GM21528 (cell line): ENCODE measurements at regions not wholly inside any gene's neighbourhood (a gene's known extent, or its start where the extent isn't known, plus 50 kb on each side); places are given as distances from the start of the nearest gene placed in this dataset.

Experiments
- ATAC-seq: cut with Tn5 transposase; IDR thresholded peaks from one replicate; pipeline ENCODE4 v1.9.1; 2021; ENCODE audit warnings: mild to moderate bottlenecking, moderate library complexity; ENCODE audit not compliant: unreplicated experiment, low FRiP score

- no peak for ATAC-seq
These were observed 86.2 kb upstream of the CNKSR3 start for GRCh38 chr6:154596701-154597100.

- no peak for ATAC-seq
These were observed 87.9 kb upstream of the CNKSR3 start for GRCh38 chr6:154598399-154598798.

- no peak for ATAC-seq
These were observed 91.8 kb upstream of the CNKSR3 start for GRCh38 chr6:154602296-154602695.

- no peak for ATAC-seq
These were observed 92.2 kb upstream of the CNKSR3 start for GRCh38 chr6:154602708-154603107.

GRCh38 chr6:154604119-154604518, 93.6 kb upstream of the CNKSR3 start:
- ATAC-seq: no peak

- ATAC-seq: peak; percentile 56
These were observed 94.8 kb upstream of the CNKSR3 start for GRCh38 chr6:154605178-154605881.

GRCh38 chr6:154605882-154606370, 95.4 kb upstream of the CNKSR3 start:
- ATAC-seq: no peak

GRCh38 chr6:154606457-154606856, 96.0 kb upstream of the CNKSR3 start:
- peak; percentile 79 for ATAC-seq

- ATAC-seq: no peak
These were observed 96.4 kb upstream of the CNKSR3 start for GRCh38 chr6:154606860-154607259.

- ATAC-seq: peak; percentile 40
These were observed 100.8 kb upstream of the CNKSR3 start for GRCh38 chr6:154611241-154611640.

- no peak for ATAC-seq
These were observed 101.4 kb upstream of the CNKSR3 start for GRCh38 chr6:154611847-154612246.

- no peak for ATAC-seq
These were observed 102.7 kb upstream of the CNKSR3 start for GRCh38 chr6:154613137-154613676.

- ATAC-seq: no peak
These were observed 103.6 kb upstream of the CNKSR3 start for GRCh38 chr6:154614101-154614500.

GRCh38 chr6:154614641-154615040, 104.2 kb upstream of the CNKSR3 start:
- ATAC-seq: no peak

GRCh38 chr6:154615483-154616025, 105.1 kb upstream of the CNKSR3 start:
- ATAC-seq: no peak

GRCh38 chr6:154617175-154617574, 106.7 kb upstream of the CNKSR3 start:
- no peak for ATAC-seq

- ATAC-seq: no peak
These were observed 108.7 kb upstream of the CNKSR3 start for GRCh38 chr6:154619146-154619545.

- ATAC-seq: no peak
These were observed 111.2 kb upstream of the CNKSR3 start for GRCh38 chr6:154621686-154622085.

- ATAC-seq: no peak
These were observed 110.4 kb upstream of the SCAF8 start for GRCh38 chr6:154622618-154623336.

- no peak for ATAC-seq
These were observed 109.8 kb upstream of the SCAF8 start for GRCh38 chr6:154623391-154623790.

- no peak for ATAC-seq
These were observed 109.1 kb upstream of the SCAF8 start for GRCh38 chr6:154624038-154624599.
